ENCODE measurements at regions not wholly inside any gene's neighbourhood (a gene's known extent, or its start where the extent isn't known, plus 50 kb on each side); places are given as distances from the start of the nearest gene placed in this dataset.

DNA sequence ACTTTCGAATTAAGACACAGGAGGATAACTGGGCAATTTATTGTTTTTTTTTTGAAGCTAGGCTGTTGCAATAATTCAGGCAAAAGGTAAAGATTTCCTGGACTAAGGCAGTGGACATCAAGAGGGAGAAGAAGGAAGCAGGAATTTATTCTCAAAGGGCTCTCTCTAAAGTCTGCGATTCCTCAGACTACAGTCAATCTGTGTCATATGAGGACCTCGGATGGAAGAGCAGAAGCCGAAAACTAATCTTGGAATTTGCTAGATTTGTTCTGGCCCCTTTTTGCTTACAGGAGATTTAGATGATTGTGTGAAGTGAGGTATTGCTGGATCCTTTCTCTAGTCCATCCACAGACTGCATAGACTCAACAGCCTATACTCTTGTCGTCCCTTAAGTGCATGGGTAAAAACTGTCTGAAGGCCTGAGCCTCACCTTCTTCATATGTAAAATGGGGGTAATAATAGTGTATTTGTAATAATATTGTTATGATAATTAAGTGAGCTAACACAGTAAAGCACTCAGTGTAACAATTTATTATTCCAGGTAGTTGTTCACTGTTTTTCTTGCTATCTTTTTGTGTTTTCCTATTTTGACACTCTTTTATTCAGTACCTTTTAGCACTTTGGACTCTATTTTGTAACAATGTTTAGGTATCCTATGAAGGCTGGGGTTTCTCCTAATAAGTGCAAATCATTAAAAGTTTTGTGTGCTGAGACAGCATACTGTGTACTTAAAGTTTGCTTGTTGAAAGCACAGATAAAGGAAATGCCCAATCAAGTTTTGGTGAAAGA lies 54.2 kb upstream of the NT5C1B start:
- Histone ChIP-seq H3K9ac (ENCODE audit: insufficient read depth in 1 of 2, low read depth in 2 of 2, low read length in 2 of 2) (no peak overlapping the region), H3K27me3 (ENCODE audit: control insufficient read depth in 2 of 2, insufficient read depth in 2 of 2, low read length in 2 of 2) (no peaks in the 10 kb centered on the region), H3K4me2 (ENCODE audit: insufficient read depth, low read length) (no peak overlapping the region), H4K20me1 (replicated peaks; ENCODE audit: control insufficient read depth, insufficient read depth, low read length) (no peaks in the 10 kb centered on the region), H3K9me1 (ENCODE audit: control insufficient read depth, insufficient read depth, low read length) (no peaks in the 10 kb centered on the region), H3K4me3 (no peak overlapping the region), H3K4me1 (replicated peaks in 1 of 2; ENCODE audit: control insufficient read depth in 2 of 2, insufficient read depth in 2 of 2, low read length in 2 of 2) (no peaks in the 10 kb centered on the region), H2AFZ (ENCODE audit: low read depth, low read length) (no peak overlapping the region), H3K36me3 (ENCODE audit: control insufficient read depth, insufficient read depth, low read length) (no peaks in the 10 kb centered on the region), H3K27ac (ENCODE audit: extremely low read depth, low read depth, low read length) (no peak overlapping the region), H3K9me3 (replicated peaks; ENCODE audit: control insufficient read depth, insufficient read depth, low read depth, low read length) (peaks cover 3% of the 10 kb centered on the region; the same call in 1 of the 2 replicates), H3K79me2 (ENCODE audit: control insufficient read depth, insufficient read depth, low read length) (no peaks in the 10 kb centered on the region)
- 0% methylated on average over 5 of the region's 5 CpGs for WGBS (ENCODE audit: insufficient coverage, low coverage, missing lambda C conversion rate)
- intact Hi-C loops (cut with micrococcal nuclease): no loop called here
- BruUV-seq (replicated peaks): no TSS peak
- DNase-seq (ENCODE audit: extremely low read depth in 1 of 4, low spot score in 3 of 4): no peak
- no peak for ATAC-seq
- TF ChIP-seq SP1 (CRISPR knock-in tag; IDR thresholded peaks at IDR 0.05) (no peak), EP400 (IDR thresholded peaks at IDR 0.05) (no peak), PRMT5 (CRISPR knock-in tag; IDR thresholded peaks at IDR 0.05) (no peak), POLR2H (tag; IDR thresholded peaks at IDR 0.05; ENCODE audit: low read depth) (no peak), EP300 (IDR thresholded peaks at IDR 0.05; ENCODE audit: low read length) (no peak), RFX5 (IDR thresholded peaks at IDR 0.05; ENCODE audit: low read depth, low read length) (no peak)
- CTCF ChIA-PET (ENCODE audit: low intra/inter-chr PET ratio): no interaction called here
- FAIRE-seq: no peak
- POLR2A ChIA-PET: interaction anchor here (0.6 kb wide), 1 partner anchor 53 kb away, joined by 3 read pairs; no protein-coding TSS in a partner anchor
- in situ Hi-C loops (cut with MboI): no loop called here

DNA sequence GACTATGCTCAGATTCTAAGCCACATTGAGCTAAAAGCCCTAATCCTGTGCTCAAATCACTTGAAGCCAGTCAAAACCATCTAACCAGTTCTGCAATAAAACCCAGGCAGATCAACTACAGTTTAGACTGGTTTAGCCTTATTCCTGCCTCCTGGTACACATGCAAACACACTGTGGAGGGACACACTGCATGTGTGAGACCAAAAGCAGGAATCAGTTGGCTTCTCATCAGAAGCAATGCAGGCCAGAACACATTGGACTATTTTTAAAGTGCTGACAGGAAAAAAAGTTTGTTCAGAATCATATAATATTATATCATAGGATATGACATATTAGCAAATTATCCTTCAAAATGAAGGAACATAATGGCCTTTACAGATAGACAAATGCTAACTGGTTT lies 52.5 kb upstream of the NT5C1B start:
- POLR2A ChIA-PET: no interaction called here
- Histone ChIP-seq H3K79me2 (ENCODE audit: control insufficient read depth, insufficient read depth, low read length) (no peaks in the 10 kb centered on the region), H3K4me1 (replicated peaks in 1 of 2; ENCODE audit: control insufficient read depth in 2 of 2, insufficient read depth in 2 of 2, low read length in 2 of 2) (no peaks in the 10 kb centered on the region), H4K20me1 (replicated peaks; ENCODE audit: control insufficient read depth, insufficient read depth, low read length) (no peaks in the 10 kb centered on the region), H3K36me3 (ENCODE audit: control insufficient read depth, insufficient read depth, low read length) (no peaks in the 10 kb centered on the region), H2AFZ (ENCODE audit: low read depth, low read length) (no peak overlapping the region), H3K27ac (ENCODE audit: extremely low read depth, low read depth, low read length) (no peak overlapping the region), H3K27me3 (ENCODE audit: control insufficient read depth in 2 of 2, insufficient read depth in 2 of 2, low read length in 2 of 2) (no peaks in the 10 kb centered on the region), H3K9me3 (replicated peaks; ENCODE audit: control insufficient read depth, insufficient read depth, low read depth, low read length) (no peaks in the 10 kb centered on the region), H3K4me3 (no peak overlapping the region), H3K9ac (ENCODE audit: insufficient read depth in 1 of 2, low read depth in 2 of 2, low read length in 2 of 2) (no peak overlapping the region), H3K9me1 (ENCODE audit: control insufficient read depth, insufficient read depth, low read length) (no peaks in the 10 kb centered on the region), H3K4me2 (ENCODE audit: insufficient read depth, low read length) (no peak overlapping the region)
- no peak for DNase-seq (ENCODE audit: extremely low read depth in 1 of 4, low spot score in 3 of 4)
- no peak for FAIRE-seq
- in situ Hi-C loops (cut with MboI): no loop called here
- intact Hi-C loops (cut with micrococcal nuclease): no loop called here
- no peak for ATAC-seq
- no TSS peak for BruUV-seq (replicated peaks)
- CTCF ChIA-PET (ENCODE audit: low intra/inter-chr PET ratio): no interaction called here
- TF ChIP-seq JUN (IDR thresholded peaks at IDR 0.05; ENCODE audit: borderline replicate concordance, low read depth, low read length) (no peak), JUN (CRISPR knock-in tag; IDR thresholded peaks at IDR 0.05; ENCODE audit: borderline replicate concordance) (no peak), ZNF274 (IDR thresholded peaks at IDR 0.05; ENCODE audit: borderline replicate concordance, low read depth, low read length) (no peak), SNIP1 (IDR thresholded peaks at IDR 0.05; ENCODE audit: low read depth) (no peak), TCF3 (CRISPR knock-in tag; IDR thresholded peaks at IDR 0.05) (no peak), ELK1 (CRISPR knock-in tag; IDR thresholded peaks at IDR 0.05) (no peak), BACH1 (tag; IDR thresholded peaks at IDR 0.05) (no peak)
- TF ChIP-seq, protein P1, sequence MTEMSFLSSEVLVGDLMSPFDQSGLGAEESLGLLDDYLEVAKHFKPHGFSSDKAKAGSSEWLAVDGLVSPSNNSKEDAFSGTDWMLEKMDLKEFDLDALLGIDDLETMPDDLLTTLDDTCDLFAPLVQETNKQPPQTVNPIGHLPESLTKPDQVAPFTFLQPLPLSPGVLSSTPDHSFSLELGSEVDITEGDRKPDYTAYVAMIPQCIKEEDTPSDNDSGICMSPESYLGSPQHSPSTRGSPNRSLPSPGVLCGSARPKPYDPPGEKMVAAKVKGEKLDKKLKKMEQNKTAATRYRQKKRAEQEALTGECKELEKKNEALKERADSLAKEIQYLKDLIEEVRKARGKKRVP (CRISPR knock-in tag; IDR thresholded peaks at IDR 0.05): no peak
